Activated T-helper 1 cell treated with anti-CD3 and anti-CD28 coated beads, Interleukin-12 subunit alpha, Interleukin-12 subunit beta, Interleukin-2, Interleukin-4 antibody, amounts not matched to agents 30 ng/mL and 10 ng/mL and 1 ng/mL, durations not matched to agents 14 hours and 24 hours and 36 hours (primary cell): ENCODE measurements at regions not wholly inside any gene's neighbourhood (a gene's known extent, or its start where the extent isn't known, plus 50 kb on each side); places are given as distances from the start of the nearest gene placed in this dataset.

Experiments
- DNase-seq: peaks from one replicate; pipeline ENCODE4 v3.0.0; 2021; ENCODE audit warnings: low spot score
- H3K27ac Mint-ChIP-seq: one replicate; pipeline ENCODE4 v1.8.0; 2021; ENCODE audit warnings: mild to moderate bottlenecking, mixed read lengths
- H3K27me3 Mint-ChIP-seq: one replicate; pipeline ENCODE4 v1.8.0; 2022; ENCODE audit warnings: mild to moderate bottlenecking, moderate library complexity, mixed read lengths; ENCODE audit not compliant: insufficient read depth
- H3K36me3 Mint-ChIP-seq: one replicate; pipeline ENCODE4 v1.8.0; 2021; ENCODE audit warnings: low read depth, mixed read lengths
- H3K4me1 Mint-ChIP-seq: one replicate; pipeline ENCODE4 v1.8.0; 2021; ENCODE audit warnings: low read depth, mixed read lengths
- H3K4me3 Mint-ChIP-seq: one replicate; pipeline ENCODE4 v1.8.0; 2021; ENCODE audit warnings: mild to moderate bottlenecking, moderate library complexity, mixed read lengths
- H3K9me3 Mint-ChIP-seq: one replicate; pipeline ENCODE4 v1.8.0; 2021; ENCODE audit warnings: mixed read lengths
- intact Hi-C: fragments of 100-400 bp; cut with micrococcal nuclease; formaldehyde crosslinking; loops from one replicate; pipeline ENCODE4 v1.15.1; 2024

- Mint-ChIP-seq H3K9me3 (peaks cover 17% of the 10 kb centered on the region), H3K36me3 (no peaks in the 10 kb centered on the region), H3K4me1 (no peaks in the 10 kb centered on the region), H3K4me3 (no peak overlapping the region), H3K27me3 (no peaks in the 10 kb centered on the region), H3K27ac (no peak overlapping the region)
- DNase-seq = no peak
- intact Hi-C loops = no loop called here
Observed at GRCh38 chr16:52022980-52023379, 524.0 kb downstream of the TOX3 start.

- H3K27me3 Mint-ChIP-seq = no peaks in the 10 kb centered on the region
- no peaks in the 10 kb centered on the region for H3K36me3 Mint-ChIP-seq
- intact Hi-C loops = no loop called here
- H3K4me1 Mint-ChIP-seq = no peaks in the 10 kb centered on the region
- H3K27ac Mint-ChIP-seq = no peak overlapping the region
- DNase-seq = no peak
- H3K9me3 Mint-ChIP-seq = peaks cover 21% of the 10 kb centered on the region
- no peak overlapping the region for H3K4me3 Mint-ChIP-seq
Observed at GRCh38 chr16:52022177-52022576, 524.8 kb downstream of the TOX3 start.

GRCh38 chr16:52016387-52016786 is 530.6 kb downstream of the TOX3 start:
- intact Hi-C loops = no loop called here
- Mint-ChIP-seq H3K9me3 (peaks cover 38% of the 10 kb centered on the region), H3K4me3 (no peak overlapping the region), H3K36me3 (no peaks in the 10 kb centered on the region), H3K4me1 (no peaks in the 10 kb centered on the region), H3K27ac (no peak overlapping the region), H3K27me3 (no peaks in the 10 kb centered on the region)
- no peak for DNase-seq

GRCh38 chr16:52005551-52005950 is 541.4 kb downstream of the TOX3 start:
- Mint-ChIP-seq H3K27me3 (no peaks in the 10 kb centered on the region), H3K9me3 (no peaks in the 10 kb centered on the region), H3K4me3 (no peak overlapping the region), H3K27ac (no peak overlapping the region), H3K36me3 (no peaks in the 10 kb centered on the region), H3K4me1 (no peaks in the 10 kb centered on the region)
- DNase-seq = no peak
- intact Hi-C loops = no loop called here

GRCh38 chr16:52004343-52004742 is 542.6 kb downstream of the TOX3 start:
- DNase-seq = no peak
- H3K36me3 Mint-ChIP-seq = no peaks in the 10 kb centered on the region
- intact Hi-C loops = no loop called here
- no peak overlapping the region for H3K27ac Mint-ChIP-seq
- H3K4me3 Mint-ChIP-seq = no peak overlapping the region
- H3K27me3 Mint-ChIP-seq = no peaks in the 10 kb centered on the region
- no peaks in the 10 kb centered on the region for H3K9me3 Mint-ChIP-seq
- H3K4me1 Mint-ChIP-seq = no peaks in the 10 kb centered on the region

- Mint-ChIP-seq H3K27me3 (no peaks in the 10 kb centered on the region), H3K36me3 (no peaks in the 10 kb centered on the region), H3K9me3 (no peaks in the 10 kb centered on the region), H3K4me3 (no peak overlapping the region), H3K27ac (no peak overlapping the region), H3K4me1 (no peaks in the 10 kb centered on the region)
- intact Hi-C loops = no loop called here
- DNase-seq = no peak
Observed at GRCh38 chr16:52002026-52002425, 544.9 kb downstream of the TOX3 start.

- H3K27me3 Mint-ChIP-seq = no peaks in the 10 kb centered on the region
- H3K9me3 Mint-ChIP-seq = peaks cover 7% of the 10 kb centered on the region
- H3K4me1 Mint-ChIP-seq = no peaks in the 10 kb centered on the region
- no peaks in the 10 kb centered on the region for H3K36me3 Mint-ChIP-seq
- H3K4me3 Mint-ChIP-seq = no peak overlapping the region
- H3K27ac Mint-ChIP-seq = no peak overlapping the region
- DNase-seq = no peak
- intact Hi-C loops = no loop called here
Observed at GRCh38 chr16:51996516-51996915, 550.4 kb downstream of the TOX3 start.

GRCh38 chr16:51994597-51994996 is 552.3 kb downstream of the TOX3 start:
- Mint-ChIP-seq H3K27ac (no peak overlapping the region), H3K27me3 (no peaks in the 10 kb centered on the region), H3K4me1 (no peaks in the 10 kb centered on the region), H3K9me3 (peaks cover 7% of the 10 kb centered on the region), H3K4me3 (no peak overlapping the region), H3K36me3 (no peaks in the 10 kb centered on the region)
- DNase-seq = no peak
- intact Hi-C loops = no loop called here

- H3K4me3 Mint-ChIP-seq = no peak overlapping the region
- H3K36me3 Mint-ChIP-seq = no peaks in the 10 kb centered on the region
- H3K27ac Mint-ChIP-seq = no peak overlapping the region
- no peaks in the 10 kb centered on the region for H3K27me3 Mint-ChIP-seq
- DNase-seq = no peak
- H3K9me3 Mint-ChIP-seq = peaks cover 9% of the 10 kb centered on the region
- intact Hi-C loops = no loop called here
- no peaks in the 10 kb centered on the region for H3K4me1 Mint-ChIP-seq
Observed at GRCh38 chr16:51989637-51990230, 557.2 kb downstream of the TOX3 start.

- intact Hi-C loops = no loop called here
- Mint-ChIP-seq H3K9me3 (peaks cover 9% of the 10 kb centered on the region), H3K36me3 (no peaks in the 10 kb centered on the region), H3K27me3 (no peaks in the 10 kb centered on the region), H3K4me1 (no peaks in the 10 kb centered on the region), H3K27ac (no peak overlapping the region), H3K4me3 (no peak overlapping the region)
- no peak for DNase-seq
Observed at GRCh38 chr16:51988977-51989376, 558.0 kb downstream of the TOX3 start.

- Mint-ChIP-seq H3K4me1 (no peaks in the 10 kb centered on the region), H3K27me3 (no peaks in the 10 kb centered on the region), H3K9me3 (peaks cover 5% of the 10 kb centered on the region), H3K27ac (no peak overlapping the region), H3K36me3 (no peaks in the 10 kb centered on the region), H3K4me3 (no peak overlapping the region)
- intact Hi-C loops = no loop called here
- no peak for DNase-seq
Observed at GRCh38 chr16:51987519-51987918, 559.4 kb downstream of the TOX3 start.

GRCh38 chr16:51986717-51987116 is 560.2 kb downstream of the TOX3 start:
- peaks cover 2% of the 10 kb centered on the region for H3K9me3 Mint-ChIP-seq
- H3K36me3 Mint-ChIP-seq = no peaks in the 10 kb centered on the region
- no peak for DNase-seq
- no peaks in the 10 kb centered on the region for H3K4me1 Mint-ChIP-seq
- no peaks in the 10 kb centered on the region for H3K27me3 Mint-ChIP-seq
- H3K27ac Mint-ChIP-seq = no peak overlapping the region
- intact Hi-C loops = no loop called here
- H3K4me3 Mint-ChIP-seq = no peak overlapping the region

GRCh38 chr16:51986301-51986700 is 560.6 kb downstream of the TOX3 start:
- Mint-ChIP-seq H3K27me3 (no peaks in the 10 kb centered on the region), H3K9me3 (peaks cover 2% of the 10 kb centered on the region), H3K27ac (no peak overlapping the region), H3K36me3 (no peaks in the 10 kb centered on the region), H3K4me1 (no peaks in the 10 kb centered on the region), H3K4me3 (no peak overlapping the region)
- intact Hi-C loops = no loop called here
- DNase-seq = no peak

- no peak overlapping the region for H3K27ac Mint-ChIP-seq
- H3K4me1 Mint-ChIP-seq = no peaks in the 10 kb centered on the region
- H3K9me3 Mint-ChIP-seq = peaks cover 2% of the 10 kb centered on the region
- no peaks in the 10 kb centered on the region for H3K27me3 Mint-ChIP-seq
- no peaks in the 10 kb centered on the region for H3K36me3 Mint-ChIP-seq
- no peak overlapping the region for H3K4me3 Mint-ChIP-seq
- no peak for DNase-seq
- intact Hi-C loops = no loop called here
Observed at GRCh38 chr16:51985126-51985525, 561.8 kb downstream of the TOX3 start.
